HG03045 (cell line): ENCODE measurements at regions not wholly inside any gene's neighbourhood (a gene's known extent, or its start where the extent isn't known, plus 50 kb on each side); places are given as distances from the start of the nearest gene placed in this dataset.
"Not testable (repeated sequence)": the region's sequence is repeated elsewhere in the genome, so short reads cannot be mapped to it uniquely, and the experiment has no call there.

ENCODE experiments used
- ATAC-seq: cut with Tn5 transposase; IDR thresholded peaks from one replicate; pipeline ENCODE4 v1.9.1; 2021; ENCODE audit warnings: mild to moderate bottlenecking, moderate library complexity; ENCODE audit not compliant: unreplicated experiment

GRCh38 chr3:635393-635792 lies 438.8 kb downstream of the CHL1 start:
- no peak for ATAC-seq

- ATAC-seq: no peak
These were observed 446.8 kb downstream of the CHL1 start for GRCh38 chr3:643376-643775.

GRCh38 chr3:655824-656223 lies 437.0 kb upstream of the CNTN6 start:
- ATAC-seq: no peak

GRCh38 chr3:661356-661755 lies 431.5 kb upstream of the CNTN6 start:
- no peak for ATAC-seq

- no peak for ATAC-seq
These were observed 418.7 kb upstream of the CNTN6 start for GRCh38 chr3:674116-674515.

GRCh38 chr3:675846-676245 lies 417.0 kb upstream of the CNTN6 start:
- no peak for ATAC-seq

- no peak for ATAC-seq
These were observed 409.1 kb upstream of the CNTN6 start for GRCh38 chr3:683770-684169.

- ATAC-seq: no peak
These were observed 402.1 kb upstream of the CNTN6 start for GRCh38 chr3:690770-691169.

GRCh38 chr3:700514-700913 lies 392.3 kb upstream of the CNTN6 start:
- ATAC-seq: no peak

- ATAC-seq: no peak
These were observed 385.8 kb upstream of the CNTN6 start for GRCh38 chr3:707041-707440.

- ATAC-seq: no peak
These were observed 379.7 kb upstream of the CNTN6 start for GRCh38 chr3:713006-713621.

GRCh38 chr3:713947-714620 lies 378.7 kb upstream of the CNTN6 start:
- no peak for ATAC-seq

- no peak for ATAC-seq
These were observed 371.7 kb upstream of the CNTN6 start for GRCh38 chr3:721086-721485.

GRCh38 chr3:732326-732928 lies 360.4 kb upstream of the CNTN6 start:
- no peak for ATAC-seq

GRCh38 chr3:733313-733712 lies 359.5 kb upstream of the CNTN6 start:
- no peak for ATAC-seq

GRCh38 chr3:757711-758110 lies 335.1 kb upstream of the CNTN6 start:
- ATAC-seq: no peak

- ATAC-seq: no peak
These were observed 333.7 kb upstream of the CNTN6 start for GRCh38 chr3:759106-759505.

GRCh38 chr3:773433-773832 lies 319.4 kb upstream of the CNTN6 start:
- not testable (repeated sequence) for ATAC-seq

GRCh38 chr3:775178-775880 lies 317.5 kb upstream of the CNTN6 start:
- no peak for ATAC-seq

- no peak for ATAC-seq
These were observed 312.3 kb upstream of the CNTN6 start for GRCh38 chr3:780505-780904.

GRCh38 chr3:791442-791841 lies 301.4 kb upstream of the CNTN6 start:
- ATAC-seq: no peak

GRCh38 chr3:792630-793029 lies 300.2 kb upstream of the CNTN6 start:
- no peak for ATAC-seq
